Neural progenitor cell (in vitro differentiated cells): ENCODE measurements at regions not wholly inside any gene's neighbourhood (a gene's known extent, or its start where the extent isn't known, plus 50 kb on each side); places are given as distances from the start of the nearest gene placed in this dataset.

Source experiments
- DNase-seq: peaks from one replicate; pipeline ENCODE4 v3.0.0-alpha.2; 2016; ENCODE audit warnings: low spot score
- H2AFZ ChIP-seq: fragments of 200-600 bp; sonication (generic); replicated peaks from 2 replicates; pipeline ENCODE4 v1.6.1; 2016; ENCODE audit warnings: antibody characterized with exemption
- H3F3A ChIP-seq: fragments of 200-600 bp; sonication (generic); 2 replicates; pipeline ENCODE4 v1.6.1; 2016; ENCODE audit warnings: antibody characterized with exemption, low read depth
- H3K27ac ChIP-seq: fragments of 200-600 bp; sonication (generic); 2 replicates; pipeline ENCODE4 v1.5.1; 2016; ENCODE audit warnings: mild to moderate bottlenecking
- H3K27me3 ChIP-seq: fragments of 200-600 bp; sonication (generic); 2 replicates; pipeline ENCODE4 v1.6.1; 2016; ENCODE audit warnings: mild to moderate bottlenecking, moderate library complexity
- H3K36me3 ChIP-seq: fragments of 200-600 bp; sonication (generic); 2 replicates; pipeline ENCODE4 v1.5.1; 2016
- H3K4me1 ChIP-seq: fragments of 200-600 bp; sonication (generic); 2 replicates; pipeline ENCODE4 v1.6.1; 2016; ENCODE audit warnings: mixed run types
- H3K4me2 ChIP-seq: fragments of 200-600 bp; sonication (generic); 2 replicates; pipeline ENCODE4 v1.6.1; 2016
- H3K4me3 ChIP-seq: fragments of 200-600 bp; sonication (generic); 2 replicates; pipeline ENCODE4 v1.5.1; 2016
- H3K79me2 ChIP-seq: fragments of 200-600 bp; sonication (generic); 2 replicates; pipeline ENCODE4 v1.6.1; 2016; ENCODE audit warnings: low read depth
- H3K9ac ChIP-seq: fragments of 200-600 bp; sonication (generic); 2 replicates; pipeline ENCODE4 v1.6.1; 2016
- H3K9me3 ChIP-seq: fragments of 200-600 bp; sonication (generic); 2 replicates; pipeline ENCODE4 v1.5.1; 2016; ENCODE audit warnings: low read depth
- H4K20me1 ChIP-seq: fragments of 200-600 bp; sonication (generic); 2 replicates; pipeline ENCODE4 v1.6.1; 2016; ENCODE audit warnings: low read depth
- H3K27ac Mint-ChIP-seq: 3 replicates; pipeline ENCODE4 v1.8.0; 2021; ENCODE audit warnings: mixed read lengths
- H3K27me3 Mint-ChIP-seq: 2 replicates; pipeline ENCODE4 v1.8.0; 2022; ENCODE audit warnings: low read depth, mild to moderate bottlenecking, inconsistent platforms, moderate library complexity, mixed read lengths; ENCODE audit not compliant: insufficient read depth
- H3K36me3 Mint-ChIP-seq: 3 replicates; pipeline ENCODE4 v1.8.0; 2021; ENCODE audit warnings: mixed read lengths
- H3K4me1 Mint-ChIP-seq: 3 replicates; pipeline ENCODE4 v1.8.0; 2021; ENCODE audit warnings: mixed read lengths
- H3K4me3 Mint-ChIP-seq: 3 replicates; pipeline ENCODE4 v1.8.0; 2021; ENCODE audit warnings: mild to moderate bottlenecking, moderate library complexity, mixed read lengths
- H3K9me3 Mint-ChIP-seq: 3 replicates; pipeline ENCODE4 v1.8.0; 2020; ENCODE audit warnings: mixed read lengths
- EZH2 ChIP-seq: fragments of 200-600 bp; sonication (generic); IDR thresholded peaks from 2 replicates; pipeline ENCODE4 v1.6.1; 2017; ENCODE audit warnings: antibody characterized with exemption, mild to moderate bottlenecking, moderate library complexity
- EZH2phosphoT487 ChIP-seq: fragments of 200-600 bp; sonication (generic); IDR thresholded peaks from 2 replicates; pipeline ENCODE4 v1.6.1; 2017; ENCODE audit warnings: antibody characterized with exemption
- TF ChIP-seq, protein P1 (sequence below): fragments of 200-600 bp; sonication (generic); IDR thresholded peaks from 2 replicates; pipeline ENCODE4 v1.5.1; 2017; ENCODE audit warnings: antibody characterized with exemption, mild to moderate bottlenecking

DNA sequence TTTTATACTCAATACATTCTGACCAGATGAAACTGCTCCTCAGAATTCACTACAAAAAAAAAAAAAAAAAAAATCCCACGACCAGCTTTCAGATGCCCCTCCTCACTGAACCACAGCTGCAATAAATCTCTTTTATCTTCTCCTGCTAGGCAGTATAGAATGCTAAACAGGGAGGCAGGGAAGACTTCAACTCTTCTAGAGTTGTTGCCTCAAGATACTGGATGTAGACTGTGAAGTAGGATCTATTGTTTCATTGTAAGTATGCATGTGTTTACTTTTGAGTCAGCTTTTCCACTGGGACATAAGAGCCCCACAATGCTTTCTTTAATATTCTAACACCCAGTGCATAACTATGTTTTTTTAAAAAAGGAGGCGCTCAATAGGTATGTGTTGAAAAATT is 401.4 kb downstream of the TBL1XR1 start:
- Histone ChIP-seq H3K36me3 (no peaks in the 10 kb centered on the region), H3K27ac (no peak overlapping the region), H3K4me3 (no peak overlapping the region), H3K9ac (no peak overlapping the region), H2AFZ (no peak overlapping the region), H3K79me2 (no peaks in the 10 kb centered on the region), H3K9me3 (no peaks in the 10 kb centered on the region), H4K20me1 (no peaks in the 10 kb centered on the region), H3K27me3 (no peaks in the 10 kb centered on the region), H3K4me1 (peaks cover 3% of the 10 kb centered on the region), H3F3A (no peaks in the 10 kb centered on the region), H3K4me2 (no peak overlapping the region)
- H3K36me3 Mint-ChIP-seq: no peaks in the 10 kb centered on the region
- no peak for DNase-seq
- no peaks in the 10 kb centered on the region for H3K27me3 Mint-ChIP-seq
- no peak for TF ChIP-seq EZH2phosphoT487
- TF ChIP-seq, protein P1, sequence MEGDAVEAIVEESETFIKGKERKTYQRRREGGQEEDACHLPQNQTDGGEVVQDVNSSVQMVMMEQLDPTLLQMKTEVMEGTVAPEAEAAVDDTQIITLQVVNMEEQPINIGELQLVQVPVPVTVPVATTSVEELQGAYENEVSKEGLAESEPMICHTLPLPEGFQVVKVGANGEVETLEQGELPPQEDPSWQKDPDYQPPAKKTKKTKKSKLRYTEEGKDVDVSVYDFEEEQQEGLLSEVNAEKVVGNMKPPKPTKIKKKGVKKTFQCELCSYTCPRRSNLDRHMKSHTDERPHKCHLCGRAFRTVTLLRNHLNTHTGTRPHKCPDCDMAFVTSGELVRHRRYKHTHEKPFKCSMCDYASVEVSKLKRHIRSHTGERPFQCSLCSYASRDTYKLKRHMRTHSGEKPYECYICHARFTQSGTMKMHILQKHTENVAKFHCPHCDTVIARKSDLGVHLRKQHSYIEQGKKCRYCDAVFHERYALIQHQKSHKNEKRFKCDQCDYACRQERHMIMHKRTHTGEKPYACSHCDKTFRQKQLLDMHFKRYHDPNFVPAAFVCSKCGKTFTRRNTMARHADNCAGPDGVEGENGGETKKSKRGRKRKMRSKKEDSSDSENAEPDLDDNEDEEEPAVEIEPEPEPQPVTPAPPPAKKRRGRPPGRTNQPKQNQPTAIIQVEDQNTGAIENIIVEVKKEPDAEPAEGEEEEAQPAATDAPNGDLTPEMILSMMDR: no peak
- TF ChIP-seq EZH2: no peak
- H3K4me1 Mint-ChIP-seq: peaks cover 2% of the 10 kb centered on the region
- H3K9me3 Mint-ChIP-seq: no peaks in the 10 kb centered on the region
- H3K4me3 Mint-ChIP-seq: no peak overlapping the region
- no peak overlapping the region for H3K27ac Mint-ChIP-seq

DNA sequence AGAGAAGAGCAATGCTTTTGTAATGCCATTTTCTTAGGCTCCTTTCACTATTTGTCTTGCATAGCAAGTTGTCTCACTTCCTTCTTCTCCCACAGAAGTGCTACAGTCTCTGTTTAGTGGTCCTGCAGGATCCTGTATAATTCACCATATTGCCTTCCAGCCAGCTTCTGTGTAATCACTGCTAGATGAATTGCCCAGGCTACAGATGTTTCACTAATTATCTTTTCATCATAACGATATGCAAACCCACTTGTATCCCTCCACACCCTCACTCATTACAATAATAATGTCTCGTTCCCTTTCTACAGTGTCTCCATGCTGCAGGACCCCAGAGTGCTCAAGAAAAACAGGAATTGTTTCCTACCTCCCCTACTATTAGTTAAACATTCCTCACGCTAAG is 402.9 kb downstream of the TBL1XR1 start:
- H3K79me2 ChIP-seq: no peaks in the 10 kb centered on the region
- H3K4me2 ChIP-seq: no peak overlapping the region

DNA sequence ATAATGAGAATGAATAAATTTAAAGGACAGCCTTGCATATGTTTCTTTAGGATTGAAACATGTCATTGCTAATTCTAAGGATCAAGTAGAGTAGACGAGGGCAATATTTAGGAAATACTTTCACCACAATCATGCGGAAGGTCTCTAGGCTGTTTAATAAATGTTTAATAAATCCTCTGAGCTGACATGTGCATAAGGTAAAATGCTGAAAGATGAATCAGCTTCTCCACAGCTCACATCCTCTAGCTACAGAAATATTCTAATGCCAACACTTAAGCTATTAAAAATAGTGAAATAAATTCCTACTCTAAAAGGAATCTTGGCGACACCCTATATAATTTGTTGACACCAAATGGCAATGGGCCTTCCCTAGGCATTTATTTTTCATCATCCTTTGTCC is 407.3 kb downstream of the TBL1XR1 start:
- H3K27me3 Mint-ChIP-seq: no peaks in the 10 kb centered on the region
- no peaks in the 10 kb centered on the region for H3K79me2 ChIP-seq
- H3K36me3 Mint-ChIP-seq: no peaks in the 10 kb centered on the region

More for the DNA sequence above, 402.9 kb downstream of the TBL1XR1 start:
- no peaks in the 10 kb centered on the region for H3K9me3 Mint-ChIP-seq
- H3K27ac Mint-ChIP-seq: no peak overlapping the region
- no peaks in the 10 kb centered on the region for H4K20me1 ChIP-seq
- H3F3A ChIP-seq: no peaks in the 10 kb centered on the region
- DNase-seq: no peak
- no peak overlapping the region for H3K27ac ChIP-seq
- no peaks in the 10 kb centered on the region for H3K27me3 ChIP-seq
- no peak overlapping the region for H3K4me3 ChIP-seq
- H3K36me3 Mint-ChIP-seq: no peaks in the 10 kb centered on the region
- H2AFZ ChIP-seq: peak overlapping the region; percentile 51
- H3K36me3 ChIP-seq: no peaks in the 10 kb centered on the region
- no peaks in the 10 kb centered on the region for H3K27me3 Mint-ChIP-seq
- no peak overlapping the region for H3K9ac ChIP-seq
- peaks cover 4% of the 10 kb centered on the region for H3K4me1 Mint-ChIP-seq
- no peaks in the 10 kb centered on the region for H3K9me3 ChIP-seq
- H3K4me1 ChIP-seq: peaks cover 3% of the 10 kb centered on the region
- no peak overlapping the region for H3K4me3 Mint-ChIP-seq
- TF ChIP-seq EZH2phosphoT487 (no peak), EZH2 (no peak)
- TF ChIP-seq, protein P1: no peak

More for the DNA sequence above, 407.3 kb downstream of the TBL1XR1 start:
- Histone ChIP-seq H3K4me3 (no peak overlapping the region), H2AFZ (no peak overlapping the region), H3K4me2 (no peak overlapping the region), H3K27me3 (no peaks in the 10 kb centered on the region), H4K20me1 (no peaks in the 10 kb centered on the region), H3K4me1 (peaks cover 3% of the 10 kb centered on the region), H3K36me3 (no peaks in the 10 kb centered on the region), H3K9ac (no peak overlapping the region), H3F3A (no peaks in the 10 kb centered on the region), H3K27ac (no peak overlapping the region), H3K9me3 (no peaks in the 10 kb centered on the region)
- Mint-ChIP-seq H3K9me3 (no peaks in the 10 kb centered on the region), H3K4me1 (peaks cover 14% of the 10 kb centered on the region), H3K27ac (no peak overlapping the region), H3K4me3 (no peak overlapping the region)
- no peak for DNase-seq
- TF ChIP-seq, protein P1: no peak
- TF ChIP-seq EZH2phosphoT487: no peak
- TF ChIP-seq EZH2: no peak
